A549 (cell line): ENCODE measurements at regions not wholly inside any gene's neighbourhood (a gene's known extent, or its start where the extent isn't known, plus 50 kb on each side); places are given as distances from the start of the nearest gene placed in this dataset.

Experiments
- ATAC-seq, 2 experiments: fragments of 200-7000 bp in 1 of 2; fragments of >200 bp in 1 of 2; cut with Nextera tagmentation in 1 of 2; cut with Tn5 transposase in 1 of 2; 3 replicates each; pipeline versions ENCODE4 v1.8.0 to v1.9.1; 2018 to 2020; ENCODE audit warnings: mild to moderate bottlenecking in 1 of 2, moderate library complexity in 1 of 2
- CTCF ChIA-PET: fragments of 300-600 bp; sonication (Branson Sonifier 250); formaldehyde crosslinking; extraction: SDS; loops from one replicate; lab custom pipeline; 2021; ENCODE audit warnings: antibody characterized with exemption, inconsistent platforms; lab: Yijun Ruan, JAX
- POLR2A ChIA-PET: fragments of 350-600 bp; formaldehyde crosslinking; extraction: SDS; loops from one replicate; lab custom pipeline; 2021; ENCODE audit warnings: antibody characterized with exemption, inconsistent platforms; lab: Yijun Ruan, JAX
- DNase-seq, 2 experiments: peaks; one replicate each; pipeline versions ENCODE4 v3.0.0 to v3.0.0-alpha.2; 2011 to 2016; ENCODE audit warnings: low read depth in 1 of 2, low spot score in 1 of 2
- FAIRE-seq: peaks from 2 replicates; lab custom pipeline; 2011; peaks lifted over from hg19 to GRCh38; lab: Jason Lieb, UNC
- H3K27ac ChIP-seq, 2 experiments: fragments of >200 bp; sonication (Bioruptor Twin); formaldehyde crosslinking; 3 replicates each; pipeline ENCODE4 v1.5.1; 2016 to 2017
- H3K4me1 ChIP-seq: fragments of >200 bp; sonication (Bioruptor Twin); formaldehyde crosslinking; 3 replicates; pipeline ENCODE4 v1.6.1; 2016
- H3K4me2 ChIP-seq: fragments of >200 bp; sonication (Bioruptor Twin); formaldehyde crosslinking; 3 replicates; pipeline ENCODE4 v1.6.1; 2016
- H3K4me3 ChIP-seq: fragments of >200 bp; sonication (Bioruptor Twin); formaldehyde crosslinking; 3 replicates; pipeline ENCODE4 v1.5.1; 2016
- H3K9me3 ChIP-seq: fragments of >200 bp; sonication (Bioruptor Twin); formaldehyde crosslinking; 3 replicates; pipeline ENCODE4 v1.6.1; 2016
- CBX2 ChIP-seq: fragments of 200-600 bp; sonication (generic); IDR thresholded peaks from 2 replicates; pipeline ENCODE4 v1.6.1; 2016; ENCODE audit warnings: low read depth, mild to moderate bottlenecking, borderline replicate concordance
- CBX8 ChIP-seq: fragments of 200-600 bp; sonication (generic); IDR thresholded peaks from 2 replicates; pipeline ENCODE4 v1.6.1; 2016
- EHF ChIP-seq: fragments of 250-450 bp; sonication (Bioruptor Pico); IDR thresholded peaks from 2 replicates; pipeline ENCODE4 v1.5.0; 2020; ENCODE audit warnings: mild to moderate bottlenecking
- EP300 ChIP-seq, 2 experiments: fragments of >200 bp; sonication (Bioruptor Twin); formaldehyde crosslinking; IDR thresholded peaks; 2 replicates in 1 of 2; 3 replicates in 1 of 2; pipeline ENCODE4 v1.6.1; 2016 to 2017
- ESRRA ChIP-seq: fragments of 150-350 bp; IDR thresholded peaks from 2 replicates; pipeline ENCODE4 v1.6.1; 2014; ENCODE audit warnings: mild to moderate bottlenecking, low read length, borderline replicate concordance
- FOXS1 ChIP-seq: fragments of 250-450 bp; sonication (Bioruptor Pico); IDR thresholded peaks from 2 replicates; pipeline ENCODE4 v1.5.0; 2020; ENCODE audit warnings: mild to moderate bottlenecking, moderate library complexity
- GATA3 ChIP-seq: IDR thresholded peaks from 2 replicates; pipeline ENCODE4 v1.6.1; 2012; ENCODE audit warnings: borderline replicate concordance
- HOXB5 ChIP-seq: fragments of 250-450 bp; sonication (Bioruptor Pico); IDR thresholded peaks from 2 replicates; pipeline ENCODE4 v1.5.0; 2020; ENCODE audit warnings: mild to moderate bottlenecking, moderate library complexity
- JUN ChIP-seq, 2 experiments: fragments of >200 bp; sonication (Bioruptor Twin); formaldehyde crosslinking; IDR thresholded peaks; 2 replicates in 1 of 2; 3 replicates in 1 of 2; pipeline ENCODE4 v1.6.1; 2016 to 2017
- KDM5A ChIP-seq: fragments of 200-600 bp; sonication (generic); IDR thresholded peaks from 2 replicates; pipeline ENCODE4 v1.6.1; 2016; ENCODE audit warnings: antibody characterized with exemption, mild to moderate bottlenecking
- NFE2L2 ChIP-seq: fragments of 150-350 bp; conservative IDR thresholded peaks from 2 replicates; pipeline ENCODE4 v1.6.1; 2014; ENCODE audit warnings: low read length
- NR3C1 ChIP-seq: fragments of >200 bp; sonication (Bioruptor Twin); formaldehyde crosslinking; IDR thresholded peaks from 3 replicates; pipeline ENCODE4 v1.6.1; 2017
- PHF8 ChIP-seq: fragments of 200-600 bp; sonication (generic); IDR thresholded peaks from 2 replicates; pipeline ENCODE4 v1.6.1; 2016; ENCODE audit warnings: low read depth, mild to moderate bottlenecking, antibody characterized with exemption, moderate library complexity, borderline replicate concordance
- POLR2AphosphoS2 ChIP-seq: conservative IDR thresholded peaks from 2 replicates; pipeline ENCODE4 v1.6.1; 2012; ENCODE audit warnings: low read length, improper control_type of control experiment, inconsistent platforms
- RFX5 ChIP-seq: fragments of 450-650 bp; IDR thresholded peaks from 2 replicates; pipeline ENCODE4 v1.7.1; 2014; ENCODE audit warnings: antibody characterized with exemption, mild to moderate bottlenecking, moderate library complexity
- RNF2 ChIP-seq: fragments of 200-600 bp; sonication (generic); IDR thresholded peaks from 2 replicates; pipeline ENCODE4 v1.6.1; 2016; ENCODE audit warnings: low read depth, mild to moderate bottlenecking, antibody characterized with exemption, moderate library complexity, borderline replicate concordance
- TFCP2L1 ChIP-seq: fragments of 250-450 bp; sonication (Bioruptor Pico); IDR thresholded peaks from 2 replicates; pipeline ENCODE4 v1.5.0; 2021; ENCODE audit warnings: mild to moderate bottlenecking
- ZFP36 ChIP-seq: fragments of 450-650 bp; IDR thresholded peaks from 2 replicates; pipeline ENCODE4 v1.6.1; 2014; ENCODE audit warnings: borderline replicate concordance; ENCODE audit not compliant: partially characterized antibody
- WGBS: methylation state at CpG from one replicate; pipeline ENCODE4 v1.1.6; 2017; ENCODE audit errors: missing lambda C conversion rate; 5-methylcytosine and 5-hydroxymethylcytosine counted together
- TF ChIP-seq, protein P1 (sequence below): fragments of >200 bp; sonication (Bioruptor Twin); formaldehyde crosslinking; IDR thresholded peaks from 2 replicates; pipeline ENCODE4 v1.6.1; 2016
- TF ChIP-seq, protein P2 (sequence below): fragments of 250-450 bp; sonication (Bioruptor Pico); IDR thresholded peaks from 2 replicates; pipeline ENCODE4 v1.5.0; 2021; ENCODE audit warnings: mild to moderate bottlenecking, moderate library complexity, borderline replicate concordance
- TF ChIP-seq, protein P3 (sequence below): fragments of 200-600 bp; sonication (generic); IDR thresholded peaks from 2 replicates; pipeline ENCODE4 v1.6.1; 2016; ENCODE audit warnings: antibody characterized with exemption, mild to moderate bottlenecking, moderate library complexity
- TF ChIP-seq, protein P4 (sequence below): IDR thresholded peaks from 2 replicates; pipeline ENCODE4 v1.6.1; 2012
- TF ChIP-seq, protein P5 (sequence below): IDR thresholded peaks from 2 replicates; pipeline ENCODE4 v1.6.1; 2012; ENCODE audit warnings: low read depth, borderline replicate concordance
- TF ChIP-seq, protein P6 (sequence below): fragments of 150-350 bp; IDR thresholded peaks from 2 replicates; pipeline ENCODE4 v1.6.1; 2014; ENCODE audit warnings: low read depth, mild to moderate bottlenecking, low read length
- TF ChIP-seq, protein P7 (sequence below): fragments of >200 bp; sonication (Bioruptor Twin); formaldehyde crosslinking; IDR thresholded peaks from 3 replicates; pipeline ENCODE4 v1.6.1; 2016

DNA sequence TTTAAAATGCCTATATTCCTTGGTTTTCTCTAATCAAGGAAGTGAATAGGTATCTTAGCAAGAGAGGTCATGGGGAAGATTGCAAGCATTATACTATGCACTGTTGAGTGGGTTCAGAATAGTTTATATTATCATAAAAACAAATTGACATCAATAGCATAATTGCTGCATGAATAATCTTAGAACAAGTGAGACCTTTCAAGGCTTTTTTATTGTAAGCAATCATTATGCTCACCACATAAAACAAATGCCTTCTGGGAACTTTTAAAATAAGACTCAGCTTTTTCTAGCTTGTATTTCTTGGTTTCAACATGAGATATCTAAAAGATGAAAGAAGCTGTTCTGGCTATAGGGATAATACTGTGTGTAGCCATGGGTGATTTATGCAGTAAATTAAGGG lies 135.6 kb upstream of the ZC3H12C start:
- no peak for FAIRE-seq

DNA sequence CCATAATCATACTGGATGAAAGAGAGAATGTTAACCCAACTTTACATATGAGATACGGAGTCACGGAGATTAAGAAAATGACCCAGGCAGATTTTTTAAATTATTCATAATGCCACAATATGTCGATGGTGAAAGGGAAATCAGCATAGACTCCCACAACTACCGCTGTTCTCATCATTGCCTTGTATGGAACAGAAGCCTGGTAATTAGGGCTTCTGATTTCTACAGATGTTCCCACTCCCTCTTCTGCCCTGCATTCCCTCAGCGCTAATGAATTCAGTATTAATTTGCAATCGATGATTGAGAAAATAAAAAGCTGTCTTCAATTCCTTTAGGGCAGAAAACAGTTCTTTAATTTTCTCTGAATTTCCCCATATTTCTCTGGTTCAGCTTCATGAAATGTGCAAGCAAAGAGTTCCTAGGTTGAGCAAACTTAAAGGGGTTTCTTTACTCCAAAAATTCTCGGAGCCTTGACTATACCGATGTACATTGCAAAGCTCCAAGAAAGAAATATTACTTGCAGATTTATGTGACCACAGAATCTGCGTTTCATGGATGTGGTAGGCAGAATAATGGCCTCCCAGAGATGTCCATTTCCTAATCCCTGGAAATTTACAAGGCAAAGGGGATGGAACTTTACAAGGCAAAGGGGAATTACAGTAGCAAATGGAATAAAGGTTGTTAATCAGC lies 134.9 kb upstream of the ZC3H12C start:
- POLR2A ChIA-PET, result no interaction called here
- CTCF ChIA-PET, result interaction anchor here (0.8 to 1.0 kb wide), 2 partner anchors 11 to 151 kb away, joined by 3 read pairs; no protein-coding TSS in a partner anchor
- H3K4me1 ChIP-seq, result peaks cover 7% of the 10 kb centered on the region; the same call in 2 of the 3 replicates
- H3K27ac ChIP-seq, result no peak overlapping the region
- FAIRE-seq (no peak), ATAC-seq (no peak), DNase-seq (no peak)
- no peak overlapping the region for H3K4me2 ChIP-seq
- no peaks in the 10 kb centered on the region for H3K9me3 ChIP-seq
- no peak overlapping the region for H3K4me3 ChIP-seq
- TF ChIP-seq CBX2 (no peak), RFX5 (no peak), ESRRA (no peak)
- 86% methylated on average over 9 of the region's 9 CpGs for WGBS

More for the DNA sequence above, 135.6 kb upstream of the ZC3H12C start:
- TF ChIP-seq FOXS1 (CRISPR knock-in tag) (no peak), PHF8 (no peak), CBX2 (no peak), RNF2 (no peak), KDM5A (no peak), GATA3 (no peak), TFCP2L1 (no peak)
- TF ChIP-seq, protein P1, sequence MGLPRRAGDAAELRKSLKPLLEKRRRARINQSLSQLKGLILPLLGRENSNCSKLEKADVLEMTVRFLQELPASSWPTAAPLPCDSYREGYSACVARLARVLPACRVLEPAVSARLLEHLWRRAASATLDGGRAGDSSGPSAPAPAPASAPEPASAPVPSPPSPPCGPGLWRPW, result no peak
- TF ChIP-seq, protein P2, sequence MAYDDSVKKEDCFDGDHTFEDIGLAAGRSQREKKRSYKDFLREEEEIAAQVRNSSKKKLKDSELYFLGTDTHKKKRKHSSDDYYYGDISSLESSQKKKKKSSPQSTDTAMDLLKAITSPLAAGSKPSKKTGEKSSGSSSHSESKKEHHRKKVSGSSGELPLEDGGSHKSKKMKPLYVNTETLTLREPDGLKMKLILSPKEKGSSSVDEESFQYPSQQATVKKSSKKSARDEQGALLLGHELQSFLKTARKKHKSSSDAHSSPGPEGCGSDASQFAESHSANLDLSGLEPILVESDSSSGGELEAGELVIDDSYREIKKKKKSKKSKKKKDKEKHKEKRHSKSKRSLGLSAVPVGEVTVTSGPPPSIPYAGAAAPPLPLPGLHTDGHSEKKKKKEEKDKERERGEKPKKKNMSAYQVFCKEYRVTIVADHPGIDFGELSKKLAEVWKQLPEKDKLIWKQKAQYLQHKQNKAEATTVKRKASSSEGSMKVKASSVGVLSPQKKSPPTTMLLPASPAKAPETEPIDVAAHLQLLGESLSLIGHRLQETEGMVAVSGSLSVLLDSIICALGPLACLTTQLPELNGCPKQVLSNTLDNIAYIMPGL, result no peak
- Histone ChIP-seq H3K4me3 (no peak overlapping the region), H3K4me2 (no peak overlapping the region), H3K9me3 (no peaks in the 10 kb centered on the region), H3K4me1 (peaks cover 7% of the 10 kb centered on the region; the same call in 2 of the 3 replicates), H3K27ac (no peak overlapping the region)
- ChIA-PET CTCF (interaction anchor here (1.0 kb wide), 1 partner anchor 12 kb away, joined by 3 read pairs; no protein-coding TSS in a partner anchor), POLR2A (no interaction called here)
- ATAC-seq (no peak), DNase-seq (no peak)

DNA sequence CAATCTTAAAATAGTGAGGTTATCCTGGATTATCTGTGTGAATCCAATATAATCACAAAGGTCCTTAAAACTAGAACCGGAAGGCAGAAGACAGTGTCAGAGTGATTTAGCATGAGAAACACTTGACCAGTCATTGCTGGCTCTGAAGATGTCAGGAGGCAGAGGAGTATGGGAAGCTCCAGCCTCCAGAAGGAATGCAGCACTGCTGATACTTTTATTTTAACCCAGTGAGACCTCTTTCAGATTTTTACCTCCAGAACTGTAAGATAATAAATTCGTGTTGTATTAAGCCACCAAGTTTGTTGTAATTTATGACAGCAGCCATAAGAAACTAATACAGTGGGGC lies 134.4 kb upstream of the ZC3H12C start:
- no peak overlapping the region for H3K4me2 ChIP-seq
- ChIA-PET CTCF (interaction anchor here (0.8 kb wide), 1 partner anchor 152 kb away, joined by 3 read pairs; no protein-coding TSS in a partner anchor), POLR2A (no interaction called here)
- DNase-seq (no peak), FAIRE-seq (no peak), ATAC-seq (no peak)
- WGBS, result 42% methylated on average over 2 of the region's 2 CpGs
- no peak overlapping the region for H3K27ac ChIP-seq
- H3K4me1 ChIP-seq, result peaks cover 7% of the 10 kb centered on the region; the same call in 2 of the 3 replicates
- H3K9me3 ChIP-seq, result no peaks in the 10 kb centered on the region
- H3K4me3 ChIP-seq, result no peak overlapping the region
- TF ChIP-seq ZFP36 (no peak), NFE2L2 (no peak), CBX8 (no peak), JUN (IDR thresholded peaks at IDR 0.05) (no peak), NR3C1 (no peak), GATA3 (no peak), EHF (CRISPR knock-in tag) (no peak), EP300 (IDR thresholded peaks at IDR 0.05) (no peak), HOXB5 (CRISPR knock-in tag) (no peak), POLR2AphosphoS2 (no peak)
- TF ChIP-seq, protein P3, sequence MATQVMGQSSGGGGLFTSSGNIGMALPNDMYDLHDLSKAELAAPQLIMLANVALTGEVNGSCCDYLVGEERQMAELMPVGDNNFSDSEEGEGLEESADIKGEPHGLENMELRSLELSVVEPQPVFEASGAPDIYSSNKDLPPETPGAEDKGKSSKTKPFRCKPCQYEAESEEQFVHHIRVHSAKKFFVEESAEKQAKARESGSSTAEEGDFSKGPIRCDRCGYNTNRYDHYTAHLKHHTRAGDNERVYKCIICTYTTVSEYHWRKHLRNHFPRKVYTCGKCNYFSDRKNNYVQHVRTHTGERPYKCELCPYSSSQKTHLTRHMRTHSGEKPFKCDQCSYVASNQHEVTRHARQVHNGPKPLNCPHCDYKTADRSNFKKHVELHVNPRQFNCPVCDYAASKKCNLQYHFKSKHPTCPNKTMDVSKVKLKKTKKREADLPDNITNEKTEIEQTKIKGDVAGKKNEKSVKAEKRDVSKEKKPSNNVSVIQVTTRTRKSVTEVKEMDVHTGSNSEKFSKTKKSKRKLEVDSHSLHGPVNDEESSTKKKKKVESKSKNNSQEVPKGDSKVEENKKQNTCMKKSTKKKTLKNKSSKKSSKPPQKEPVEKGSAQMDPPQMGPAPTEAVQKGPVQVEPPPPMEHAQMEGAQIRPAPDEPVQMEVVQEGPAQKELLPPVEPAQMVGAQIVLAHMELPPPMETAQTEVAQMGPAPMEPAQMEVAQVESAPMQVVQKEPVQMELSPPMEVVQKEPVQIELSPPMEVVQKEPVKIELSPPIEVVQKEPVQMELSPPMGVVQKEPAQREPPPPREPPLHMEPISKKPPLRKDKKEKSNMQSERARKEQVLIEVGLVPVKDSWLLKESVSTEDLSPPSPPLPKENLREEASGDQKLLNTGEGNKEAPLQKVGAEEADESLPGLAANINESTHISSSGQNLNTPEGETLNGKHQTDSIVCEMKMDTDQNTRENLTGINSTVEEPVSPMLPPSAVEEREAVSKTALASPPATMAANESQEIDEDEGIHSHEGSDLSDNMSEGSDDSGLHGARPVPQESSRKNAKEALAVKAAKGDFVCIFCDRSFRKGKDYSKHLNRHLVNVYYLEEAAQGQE, result no peak
- TF ChIP-seq, protein P4, sequence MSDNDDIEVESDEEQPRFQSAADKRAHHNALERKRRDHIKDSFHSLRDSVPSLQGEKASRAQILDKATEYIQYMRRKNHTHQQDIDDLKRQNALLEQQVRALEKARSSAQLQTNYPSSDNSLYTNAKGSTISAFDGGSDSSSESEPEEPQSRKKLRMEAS, result no peak
- TF ChIP-seq, protein P5, sequence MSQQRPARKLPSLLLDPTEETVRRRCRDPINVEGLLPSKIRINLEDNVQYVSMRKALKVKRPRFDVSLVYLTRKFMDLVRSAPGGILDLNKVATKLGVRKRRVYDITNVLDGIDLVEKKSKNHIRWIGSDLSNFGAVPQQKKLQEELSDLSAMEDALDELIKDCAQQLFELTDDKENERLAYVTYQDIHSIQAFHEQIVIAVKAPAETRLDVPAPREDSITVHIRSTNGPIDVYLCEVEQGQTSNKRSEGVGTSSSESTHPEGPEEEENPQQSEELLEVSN, result no peak
- TF ChIP-seq, protein P1, result no peak
- TF ChIP-seq, protein P6, sequence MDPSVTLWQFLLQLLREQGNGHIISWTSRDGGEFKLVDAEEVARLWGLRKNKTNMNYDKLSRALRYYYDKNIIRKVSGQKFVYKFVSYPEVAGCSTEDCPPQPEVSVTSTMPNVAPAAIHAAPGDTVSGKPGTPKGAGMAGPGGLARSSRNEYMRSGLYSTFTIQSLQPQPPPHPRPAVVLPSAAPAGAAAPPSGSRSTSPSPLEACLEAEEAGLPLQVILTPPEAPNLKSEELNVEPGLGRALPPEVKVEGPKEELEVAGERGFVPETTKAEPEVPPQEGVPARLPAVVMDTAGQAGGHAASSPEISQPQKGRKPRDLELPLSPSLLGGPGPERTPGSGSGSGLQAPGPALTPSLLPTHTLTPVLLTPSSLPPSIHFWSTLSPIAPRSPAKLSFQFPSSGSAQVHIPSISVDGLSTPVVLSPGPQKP, result no peak
- TF ChIP-seq, protein P7, sequence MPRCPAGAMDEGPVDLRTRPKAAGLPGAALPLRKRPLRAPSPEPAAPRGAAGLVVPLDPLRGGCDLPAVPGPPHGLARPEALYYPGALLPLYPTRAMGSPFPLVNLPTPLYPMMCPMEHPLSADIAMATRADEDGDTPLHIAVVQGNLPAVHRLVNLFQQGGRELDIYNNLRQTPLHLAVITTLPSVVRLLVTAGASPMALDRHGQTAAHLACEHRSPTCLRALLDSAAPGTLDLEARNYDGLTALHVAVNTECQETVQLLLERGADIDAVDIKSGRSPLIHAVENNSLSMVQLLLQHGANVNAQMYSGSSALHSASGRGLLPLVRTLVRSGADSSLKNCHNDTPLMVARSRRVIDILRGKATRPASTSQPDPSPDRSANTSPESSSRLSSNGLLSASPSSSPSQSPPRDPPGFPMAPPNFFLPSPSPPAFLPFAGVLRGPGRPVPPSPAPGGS, result no peak
